ENCODE measurements at regions not wholly inside any gene's neighbourhood (a gene's known extent, or its start where the extent isn't known, plus 50 kb on each side); places are given as distances from the start of the nearest gene placed in this dataset.

DNA sequence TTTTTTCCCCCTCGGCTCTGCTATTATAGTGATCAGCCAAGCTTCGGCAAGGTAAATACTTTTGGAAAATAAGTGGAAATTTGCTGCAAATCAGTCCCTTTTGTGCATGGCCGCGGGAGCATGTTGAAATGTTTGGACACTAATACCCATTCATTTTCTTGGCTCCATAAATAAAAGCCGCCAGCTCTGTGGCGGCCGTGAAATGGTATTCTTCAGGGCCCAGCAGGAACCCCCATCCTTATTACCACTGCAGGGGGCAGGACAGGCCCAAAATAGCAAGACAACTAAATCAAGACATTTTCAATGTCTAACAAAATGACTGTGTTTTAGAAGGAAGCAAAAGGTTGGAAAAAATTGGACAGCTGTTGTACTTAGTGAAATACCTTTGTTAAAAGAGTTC lies 362.3 kb downstream of the NR2F2 start:
- DNase-seq = no peak

- DNase-seq = no peak
These were observed 363.0 kb downstream of the NR2F2 start for GRCh38 chr15:96693515-96693914.

GRCh38 chr15:96693990-96694517 lies 363.6 kb downstream of the NR2F2 start:
- no peak for DNase-seq

GRCh38 chr15:96695426-96695825 lies 364.9 kb downstream of the NR2F2 start:
- no peak for DNase-seq

DNA sequence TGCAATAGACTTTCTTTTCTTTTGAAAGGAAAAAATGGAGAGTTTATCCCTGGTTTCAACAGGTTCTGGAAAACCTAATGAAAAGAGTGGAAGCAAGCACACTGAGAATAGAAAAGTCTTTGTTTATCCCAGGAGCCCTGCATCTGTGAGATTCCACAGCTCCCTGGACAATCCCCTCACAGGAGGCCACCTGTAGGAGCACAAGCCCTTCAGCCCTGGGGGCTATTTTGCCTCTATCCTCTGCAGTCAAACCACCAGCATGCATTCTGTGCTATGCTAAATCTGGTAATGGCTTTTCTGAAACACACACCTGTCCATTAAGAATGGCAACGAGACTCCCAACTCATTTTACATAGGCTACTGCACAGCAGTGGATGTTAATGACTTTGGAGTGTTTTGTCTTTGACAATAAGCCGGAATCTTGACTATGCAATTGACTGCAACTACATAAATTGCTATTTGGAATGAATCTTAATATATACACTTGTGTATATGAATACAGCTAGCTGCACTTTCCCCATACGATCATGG lies 369.4 kb downstream of the NR2F2 start:
- DNase-seq = no peak

DNA sequence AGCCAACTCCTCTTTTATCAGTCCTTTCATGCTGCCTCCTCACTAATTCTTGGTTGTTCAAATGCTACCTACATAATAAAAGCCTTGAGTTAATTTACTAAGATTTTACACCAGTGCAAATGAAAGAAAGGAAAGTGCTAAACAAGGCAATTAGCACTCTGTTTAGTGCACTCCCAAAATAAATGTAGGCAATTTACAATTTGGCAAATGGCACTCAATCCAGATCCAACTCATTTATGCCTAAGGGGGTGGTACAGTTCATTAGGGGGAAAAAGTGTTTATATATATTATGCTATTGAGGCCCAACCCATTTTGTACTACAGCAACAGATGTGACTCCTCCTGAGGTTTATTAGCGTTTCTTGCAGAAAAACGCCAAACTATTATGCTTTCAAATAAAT lies 370.1 kb downstream of the NR2F2 start:
- DNase-seq = no peak

GRCh38 chr15:96701443-96701842 lies 370.9 kb downstream of the NR2F2 start:
- DNase-seq = no peak

DNA sequence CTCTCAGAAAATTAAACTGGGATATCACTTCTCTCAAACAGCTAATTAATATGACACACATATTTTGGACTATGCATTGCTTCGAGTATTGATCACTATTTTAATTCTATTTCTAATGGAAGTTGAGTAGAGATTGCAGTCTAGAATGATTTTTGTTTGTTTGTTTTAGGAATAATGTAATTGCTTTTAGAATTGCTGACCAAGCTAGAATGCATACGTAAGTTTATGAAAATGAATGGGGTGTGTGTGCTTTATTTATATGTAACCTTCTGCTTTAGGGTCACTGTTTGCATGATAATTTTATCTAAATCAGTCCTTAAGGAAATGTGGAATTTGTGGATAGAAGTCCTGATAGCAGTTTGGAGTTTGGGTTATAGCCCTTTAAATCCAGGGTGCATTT lies 371.4 kb downstream of the NR2F2 start:
- no peak for DNase-seq

DNA sequence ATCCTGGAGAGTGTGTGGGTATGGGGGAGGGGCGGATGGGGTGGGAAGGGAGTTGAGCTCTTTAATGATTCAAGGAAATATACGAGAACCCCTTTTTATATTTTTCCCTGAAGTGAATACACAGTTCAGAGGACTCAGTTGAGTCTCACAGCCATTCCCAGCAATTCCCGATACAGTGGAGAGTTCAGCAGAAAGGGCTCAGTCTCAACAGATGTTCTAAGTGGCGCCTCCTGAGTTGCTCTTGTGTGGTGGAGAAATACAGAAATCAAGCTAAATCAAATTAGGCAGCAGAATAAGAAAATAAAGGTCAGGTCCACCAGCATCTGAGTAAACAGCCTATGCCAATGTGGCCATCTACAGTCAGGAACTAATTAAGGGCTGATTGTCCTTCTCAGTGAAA lies 372.1 kb downstream of the NR2F2 start:
- DNase-seq = no peak

DNA sequence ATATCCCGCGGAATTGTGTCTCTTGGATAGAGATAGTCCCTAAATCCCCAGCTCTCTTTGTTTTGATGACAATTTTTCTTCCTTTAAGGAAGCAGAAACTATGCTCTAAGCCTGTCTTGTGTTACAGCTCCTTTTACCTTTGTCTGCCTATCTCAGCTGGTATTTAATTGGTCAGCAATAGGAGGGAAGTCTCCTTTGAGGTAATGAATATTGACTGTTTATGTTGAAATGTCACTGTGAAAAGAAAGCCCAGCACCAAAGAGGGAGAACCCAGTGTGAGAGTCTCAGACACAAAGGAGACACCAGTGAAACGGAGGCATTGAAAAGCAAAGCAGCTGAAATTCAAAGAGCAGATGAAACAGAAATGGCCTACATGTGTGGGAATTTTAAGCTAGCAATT lies 372.6 kb downstream of the NR2F2 start:
- no peak for DNase-seq

DNA sequence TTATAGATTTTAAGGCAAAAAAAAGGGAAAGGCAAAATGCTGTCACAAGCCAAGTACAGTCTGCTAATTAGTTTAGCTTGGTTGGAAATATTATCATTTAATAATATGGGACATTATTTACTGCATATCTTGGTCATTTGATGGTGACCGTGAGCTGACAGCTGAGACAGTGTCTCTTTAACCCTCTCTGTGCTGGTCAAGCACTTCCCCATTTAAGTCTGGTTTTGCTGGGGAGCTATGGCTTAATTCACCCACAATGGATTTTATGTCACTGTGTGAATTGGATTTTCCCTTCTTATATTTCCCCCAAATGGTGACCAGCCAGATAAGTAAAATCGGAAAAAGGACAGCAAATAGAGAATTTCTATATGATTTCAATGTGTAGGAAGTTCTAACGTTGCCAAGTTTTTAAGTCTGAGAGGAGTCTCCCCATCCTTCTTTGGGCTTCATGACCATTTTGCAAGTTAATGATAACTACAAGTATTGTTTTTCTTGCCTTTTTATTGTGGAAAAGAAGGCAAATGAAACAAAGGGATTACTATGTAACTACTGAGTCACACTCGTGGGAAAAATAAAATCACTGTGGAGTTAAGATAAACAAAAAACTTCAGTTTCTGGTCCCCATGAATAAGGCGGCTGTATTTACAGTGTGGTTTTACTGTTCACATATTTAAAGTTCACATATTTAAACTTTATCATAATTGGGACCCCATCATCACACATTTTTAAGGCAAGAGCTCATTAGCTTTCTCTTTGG lies 373.5 kb downstream of the NR2F2 start:
- DNase-seq = no peak

- DNase-seq = no peak
These were observed 385.6 kb downstream of the NR2F2 start for GRCh38 chr15:96716075-96716474.

GRCh38 chr15:96716478-96716877 lies 386.0 kb downstream of the NR2F2 start:
- DNase-seq = no peak

DNA sequence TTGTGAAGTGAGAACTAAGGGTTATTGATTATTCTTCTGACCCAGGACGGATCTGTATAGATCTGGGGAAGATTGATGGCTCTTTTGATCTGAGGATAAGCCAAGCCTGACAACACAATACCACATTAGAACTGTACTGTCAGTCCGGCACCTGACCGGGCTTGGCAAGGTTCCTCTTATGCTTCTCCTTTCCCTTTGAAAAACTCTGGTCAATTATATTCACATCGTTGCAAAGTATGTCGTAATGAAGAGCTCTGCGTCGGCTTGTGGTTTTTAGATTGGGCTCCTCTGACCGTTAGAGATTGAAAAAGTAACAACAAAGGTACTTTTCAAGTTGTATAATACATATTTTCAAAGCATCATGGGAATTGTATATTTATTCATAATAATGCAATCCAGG lies 389.8 kb downstream of the NR2F2 start:
- no peak for DNase-seq

DNA sequence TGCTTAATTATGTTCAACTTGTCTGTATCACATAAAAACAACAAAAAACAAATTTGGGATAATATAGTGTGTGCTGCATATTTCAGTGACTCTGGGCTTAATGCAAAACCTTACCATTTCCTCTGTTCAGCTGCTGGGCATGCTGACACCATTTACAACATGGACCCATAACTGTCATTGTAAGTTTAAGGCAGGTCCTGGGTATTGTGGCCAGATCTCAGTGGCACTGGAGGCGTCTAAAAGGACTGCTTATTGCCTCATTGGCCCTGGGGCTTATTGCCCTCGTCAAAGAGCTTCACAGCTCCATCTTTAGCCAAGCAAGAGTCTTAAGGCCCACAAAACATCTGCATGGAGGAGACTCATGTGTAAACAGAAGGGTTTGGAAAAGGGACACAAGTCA lies 390.2 kb downstream of the NR2F2 start:
- DNase-seq = no peak

GRCh38 chr15:96728591-96728990 lies 398.1 kb downstream of the NR2F2 start:
- DNase-seq = no peak

DNA sequence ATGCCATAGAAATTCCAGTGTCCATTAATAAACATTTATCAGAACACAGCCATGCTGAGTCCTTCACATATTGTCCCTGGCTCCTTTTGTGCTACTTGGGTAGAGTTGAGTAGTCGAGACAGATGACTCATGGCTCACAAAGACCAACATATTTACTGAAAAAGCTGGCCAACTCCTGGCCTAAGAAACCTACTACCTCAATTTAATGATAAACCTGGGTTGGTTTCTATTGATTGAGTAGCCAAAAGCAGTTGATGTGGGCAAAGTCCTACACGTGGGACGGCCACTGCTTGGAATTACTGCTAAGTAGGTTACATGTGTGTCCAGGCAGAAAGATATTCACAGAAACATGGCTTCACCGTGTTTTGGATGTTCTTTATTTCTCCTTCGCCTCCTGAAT lies 402.2 kb downstream of the NR2F2 start:
- DNase-seq = no peak

- DNase-seq = no peak
These were observed 403.2 kb downstream of the NR2F2 start for GRCh38 chr15:96733721-96734120.

DNA sequence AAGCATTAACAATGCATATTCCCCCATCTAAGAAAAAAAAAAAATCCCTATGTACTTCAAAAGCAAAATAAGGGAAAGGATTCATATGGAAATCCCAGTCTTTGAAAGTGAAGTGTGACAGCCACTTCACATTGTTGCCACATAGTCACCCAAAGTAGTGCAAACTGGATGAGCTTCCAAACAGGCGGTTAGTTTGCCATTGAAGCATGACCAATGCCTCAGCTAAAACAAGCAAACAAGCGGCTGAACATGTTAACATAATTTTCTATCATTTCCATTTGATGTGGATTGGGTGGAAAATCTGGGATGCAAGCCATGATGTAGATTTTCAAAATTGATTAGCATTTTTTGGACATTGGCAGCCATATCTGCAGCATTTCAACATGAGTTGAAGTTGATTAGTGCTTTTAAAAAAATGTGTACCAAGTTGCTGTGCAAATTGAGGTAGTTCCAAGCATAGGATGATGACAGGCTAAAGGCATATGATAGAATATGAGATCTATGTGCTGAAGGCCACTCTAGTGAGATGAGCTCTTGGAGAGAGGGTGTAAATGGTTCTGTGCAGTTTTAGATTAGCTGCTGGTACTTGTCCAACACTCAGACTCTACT lies 405.2 kb downstream of the NR2F2 start:
- DNase-seq = no peak

- DNase-seq = no peak
These were observed 405.9 kb downstream of the NR2F2 start for GRCh38 chr15:96736384-96736783.

DNA sequence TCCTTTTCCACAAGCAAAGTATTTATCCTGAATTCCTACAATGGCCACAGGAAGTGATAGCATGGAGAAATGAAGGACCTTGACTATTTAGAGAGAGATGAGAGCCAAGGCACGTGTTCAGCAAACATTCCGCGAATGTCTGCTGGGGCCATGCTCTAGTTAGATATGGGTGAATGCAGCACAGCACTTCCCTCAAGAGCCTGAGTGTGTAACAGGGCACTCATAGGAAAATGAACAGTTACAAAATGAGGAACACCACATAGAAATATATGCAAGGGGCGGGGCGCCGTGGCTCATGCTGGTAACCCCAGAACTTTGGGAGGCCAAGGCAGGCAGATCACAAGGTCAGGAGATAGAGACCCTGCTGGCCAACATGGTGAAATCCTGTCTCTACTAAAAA lies 406.9 kb downstream of the NR2F2 start:
- no peak for DNase-seq

DNA sequence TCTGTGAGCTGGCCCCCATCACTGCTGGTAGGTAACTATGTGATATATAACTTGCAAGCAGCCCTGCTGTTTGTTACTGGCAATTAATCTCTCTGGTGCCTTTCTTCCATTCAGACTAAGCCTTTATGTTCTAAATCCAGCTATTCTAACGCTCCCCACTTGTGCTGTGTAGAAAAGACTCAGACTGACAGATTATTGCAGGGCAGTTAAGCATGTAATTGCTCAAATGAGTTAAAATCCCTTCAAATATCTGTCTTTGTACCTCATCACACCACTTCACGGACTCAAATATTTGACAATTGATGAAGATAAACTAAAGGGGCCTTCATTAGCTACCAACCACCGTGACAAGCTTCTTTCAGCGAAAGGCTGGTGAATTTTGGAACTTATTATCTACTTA lies 416.2 kb downstream of the NR2F2 start:
- no peak for DNase-seq

DNA sequence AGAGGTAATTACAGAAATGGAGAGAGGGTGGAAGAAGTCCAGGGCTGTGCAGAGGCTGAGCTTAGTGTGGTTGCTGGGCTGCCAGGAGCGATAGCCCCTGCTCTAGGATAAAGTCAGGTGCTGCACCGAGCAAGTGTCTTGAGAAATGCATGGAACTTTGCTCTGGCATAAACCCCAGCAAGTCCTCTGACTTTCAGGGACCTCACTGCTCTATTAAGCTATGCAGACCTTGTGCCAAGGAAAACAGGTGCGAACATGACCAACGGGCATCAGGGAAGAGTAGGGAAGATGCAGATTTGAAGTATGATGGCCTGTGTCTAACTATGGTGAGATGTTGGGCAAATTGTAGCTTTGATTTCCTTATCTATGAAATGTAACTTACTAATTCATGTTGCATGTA lies 416.8 kb downstream of the NR2F2 start:
- no peak for DNase-seq

DNA sequence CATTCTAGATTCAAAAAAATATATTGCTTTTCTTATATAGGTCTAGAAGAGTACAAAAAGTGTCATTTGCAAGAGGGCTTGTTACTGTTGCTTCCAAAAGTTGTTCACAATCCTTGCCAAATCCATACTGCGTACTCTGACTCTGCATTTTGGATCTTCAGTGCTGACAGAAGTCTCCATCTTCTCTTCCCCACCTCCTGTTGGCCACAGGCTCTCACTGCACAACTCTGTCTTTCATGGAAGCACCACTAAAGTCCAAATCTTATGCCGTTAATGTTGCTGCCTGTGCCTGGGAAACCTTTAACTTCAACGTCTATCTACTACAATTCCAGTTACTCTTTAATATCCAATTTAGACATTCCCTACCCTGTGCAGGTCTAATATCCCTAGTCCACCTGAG lies 419.9 kb downstream of the NR2F2 start:
- DNase-seq = no peak

GRCh38 chr15:96756146-96756545 lies 425.6 kb downstream of the NR2F2 start:
- no peak for DNase-seq
